GM12878 (cell line): ENCODE measurements at regions not wholly inside any gene's neighbourhood (a gene's known extent, or its start where the extent isn't known, plus 50 kb on each side); places are given as distances from the start of the nearest gene placed in this dataset.

Experiments used
- BCLAF1 ChIP-seq: fragments of 450-650 bp; IDR thresholded peaks from 2 replicates; pipeline ENCODE4 v1.6.1; 2017; ENCODE audit warnings: antibody characterized with exemption, mild to moderate bottlenecking, moderate library complexity
- CBX5 ChIP-seq: sonication (generic); IDR thresholded peaks from 2 replicates; pipeline ENCODE4 v1.6.1; 2016; ENCODE audit warnings: low read depth, moderate library complexity, mild to moderate bottlenecking, inconsistent platforms
- ETV6 ChIP-seq, 2 experiments: fragments of 450-650 bp in 1 of 2; IDR thresholded peaks in 1 of 2; conservative IDR thresholded peaks in 1 of 2; 2 replicates each; pipeline ENCODE4 v1.6.1; 2014; ENCODE audit warnings: antibody characterized with exemption in 1 of 2, borderline replicate concordance in 1 of 2, low read depth in 1 of 2, mild to moderate bottlenecking in 1 of 2, moderate library complexity in 1 of 2
- SUPT20H ChIP-seq: IDR thresholded peaks from 2 replicates; pipeline ENCODE4 v1.6.1; 2011; ENCODE audit warnings: low read depth, mild to moderate bottlenecking, low read length, moderate library complexity, borderline replicate concordance; ENCODE audit not compliant: control insufficient read depth
- ZBTB40 ChIP-seq: fragments of 450-650 bp; IDR thresholded peaks from 2 replicates; pipeline ENCODE4 v1.6.1; 2016; ENCODE audit warnings: mild to moderate bottlenecking, moderate library complexity, borderline replicate concordance

- TF ChIP-seq BCLAF1 (no peak), ETV6 (conservative IDR thresholded peaks at IDR 0.05 in 1 of 2, IDR thresholded peaks at IDR 0.05 in 1 of 2; ENCODE audit: borderline replicate concordance in 1 of 2, low read depth in 1 of 2) (no peak), CBX5 (no peak), SUPT20H (no peak), ZBTB40 (no peak)
These were observed 551.0 kb upstream of the AUTS2 start (continued) for GRCh38 chr7:69047151-69047754.
